Neural progenitor cell (in vitro differentiated cells): ENCODE measurements at regions not wholly inside any gene's neighbourhood (a gene's known extent, or its start where the extent isn't known, plus 50 kb on each side); places are given as distances from the start of the nearest gene placed in this dataset.

Experiments
- EZH2 ChIP-seq: fragments of 200-600 bp; sonication (generic); IDR thresholded peaks from 2 replicates; pipeline ENCODE4 v1.6.1; 2017; ENCODE audit warnings: antibody characterized with exemption, mild to moderate bottlenecking, moderate library complexity
- TF ChIP-seq, protein P1 (sequence below): fragments of 200-600 bp; sonication (generic); IDR thresholded peaks from 2 replicates; pipeline ENCODE4 v1.5.1; 2017; ENCODE audit warnings: antibody characterized with exemption, mild to moderate bottlenecking

DNA sequence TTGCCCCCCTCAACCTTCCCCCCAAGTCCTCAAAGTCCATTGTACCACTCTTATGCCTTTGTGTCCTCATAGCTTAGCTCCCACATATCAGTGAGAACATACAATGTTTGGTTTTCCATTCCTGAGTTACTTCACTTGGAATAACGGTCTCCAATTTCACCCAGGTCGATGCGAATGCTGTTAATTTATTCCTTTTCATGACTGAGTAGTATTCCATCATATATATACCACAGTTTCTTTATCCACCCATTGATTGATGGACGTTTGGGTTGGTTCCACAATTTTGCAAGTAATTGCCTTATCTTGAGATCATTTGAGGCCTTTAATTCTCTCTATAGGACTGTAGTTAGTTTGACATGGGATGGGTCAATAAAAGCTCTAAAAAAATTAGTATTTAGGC lies 124.7 kb downstream of the ARL4A start:
- TF ChIP-seq, protein P1, sequence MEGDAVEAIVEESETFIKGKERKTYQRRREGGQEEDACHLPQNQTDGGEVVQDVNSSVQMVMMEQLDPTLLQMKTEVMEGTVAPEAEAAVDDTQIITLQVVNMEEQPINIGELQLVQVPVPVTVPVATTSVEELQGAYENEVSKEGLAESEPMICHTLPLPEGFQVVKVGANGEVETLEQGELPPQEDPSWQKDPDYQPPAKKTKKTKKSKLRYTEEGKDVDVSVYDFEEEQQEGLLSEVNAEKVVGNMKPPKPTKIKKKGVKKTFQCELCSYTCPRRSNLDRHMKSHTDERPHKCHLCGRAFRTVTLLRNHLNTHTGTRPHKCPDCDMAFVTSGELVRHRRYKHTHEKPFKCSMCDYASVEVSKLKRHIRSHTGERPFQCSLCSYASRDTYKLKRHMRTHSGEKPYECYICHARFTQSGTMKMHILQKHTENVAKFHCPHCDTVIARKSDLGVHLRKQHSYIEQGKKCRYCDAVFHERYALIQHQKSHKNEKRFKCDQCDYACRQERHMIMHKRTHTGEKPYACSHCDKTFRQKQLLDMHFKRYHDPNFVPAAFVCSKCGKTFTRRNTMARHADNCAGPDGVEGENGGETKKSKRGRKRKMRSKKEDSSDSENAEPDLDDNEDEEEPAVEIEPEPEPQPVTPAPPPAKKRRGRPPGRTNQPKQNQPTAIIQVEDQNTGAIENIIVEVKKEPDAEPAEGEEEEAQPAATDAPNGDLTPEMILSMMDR = no peak
- TF ChIP-seq EZH2 = no peak
